ENCODE measurements at regions not wholly inside any gene's neighbourhood (a gene's known extent, or its start where the extent isn't known, plus 50 kb on each side); places are given as distances from the start of the nearest gene placed in this dataset.

DNA sequence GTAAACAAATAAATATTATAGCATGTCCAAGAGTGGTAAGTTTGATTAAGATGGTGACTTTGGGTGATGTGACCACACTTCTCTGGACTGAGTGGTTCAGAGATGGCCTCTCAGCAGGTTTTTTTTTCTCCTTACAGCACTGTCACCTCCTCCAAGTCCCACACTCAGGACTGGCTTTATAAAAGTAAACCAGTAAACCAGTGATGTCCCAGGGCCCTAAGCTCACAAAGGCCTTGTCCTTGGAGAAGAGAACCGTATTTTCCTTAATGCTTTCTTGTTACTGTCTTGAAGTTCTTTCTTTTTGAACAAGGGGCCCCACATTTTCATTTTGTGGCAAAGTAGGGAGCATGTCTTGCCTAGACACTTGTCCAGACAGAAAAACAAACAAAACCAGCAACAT lies 274.0 kb downstream of the MYCN start:
- TF ChIP-seq POLR2A (IDR thresholded peaks at IDR 0.05) = no peak
- no peak for TF ChIP-seq CTCF (IDR thresholded peaks at IDR 0.05)
- no peak for TF ChIP-seq EP300 (IDR thresholded peaks at IDR 0.05)

All from gastroesophageal sphincter (tissue), 3 donors.